K562 (cell line): ENCODE measurements at regions not wholly inside any gene's neighbourhood (a gene's known extent, or its start where the extent isn't known, plus 50 kb on each side); places are given as distances from the start of the nearest gene placed in this dataset.

Experiments used
- ATF3 ChIP-seq, 2 experiments: fragments of 450-650 bp in 1 of 2; sonication (generic) in 1 of 2; formaldehyde crosslinking in 1 of 2; IDR thresholded peaks in 1 of 2; conservative IDR thresholded peaks in 1 of 2; 2 replicates each; pipeline versions ENCODE4 v1.6.1 to v1.8.1; 2016 to 2023; ENCODE audit warnings: mild to moderate bottlenecking in 2 of 2, moderate library complexity in 2 of 2, inconsistent platforms in 1 of 2, missing genetic modification reagents in 1 of 2
- ATF7 ChIP-seq: fragments of 450-650 bp; IDR thresholded peaks from 2 replicates; pipeline ENCODE4 v1.7.1; 2014; ENCODE audit warnings: mild to moderate bottlenecking, moderate library complexity
- CEBPG ChIP-seq, 3 experiments: fragments of 200-800 bp in 1 of 3; sonication (Bioruptor generic) in 1 of 3; sonication (generic) in 1 of 3; formaldehyde crosslinking in 1 of 3; IDR thresholded peaks in 2 of 3; conservative IDR thresholded peaks in 1 of 3; 2 replicates each; pipeline versions ENCODE4 v1.6.1 to v1.8.0; 2016 to 2022; ENCODE audit warnings: missing compliant biosample characterization in 2 of 3, missing genetic modification characterization in 2 of 3, mild to moderate bottlenecking in 1 of 3, missing genetic modification reagents in 1 of 3
- CTBP1 ChIP-seq: fragments of 450-650 bp; IDR thresholded peaks from 2 replicates; pipeline ENCODE4 v1.6.1; 2016; ENCODE audit warnings: borderline replicate concordance
- CXXC5 ChIP-seq: fragments of 250-450 bp; sonication (Bioruptor Pico); IDR thresholded peaks from 2 replicates; pipeline ENCODE4 v1.8.0; 2022; ENCODE audit warnings: inconsistent platforms, mild to moderate bottlenecking, moderate library complexity
- EHMT2 ChIP-seq: fragments of 450-650 bp; IDR thresholded peaks from 2 replicates; pipeline ENCODE4 v1.6.1; 2018; ENCODE audit warnings: antibody characterized with exemption
- GABPA ChIP-seq: fragments of 200-800 bp; sonication (Bioruptor generic); conservative IDR thresholded peaks from 2 replicates; pipeline ENCODE4 v1.6.1; 2016; ENCODE audit warnings: low read depth, missing genetic modification characterization, missing compliant biosample characterization
- RAD51 ChIP-seq: fragments of 450-650 bp; IDR thresholded peaks from 2 replicates; pipeline ENCODE4 v1.7.1; 2016; ENCODE audit warnings: low read depth, mild to moderate bottlenecking, borderline replicate concordance
- USF2 ChIP-seq: sonication (generic); formaldehyde crosslinking; IDR thresholded peaks from 2 replicates; pipeline ENCODE4 v1.5.0; 2020; ENCODE audit warnings: missing genetic modification reagents
- TF ChIP-seq, protein P1 (sequence below): sonication (generic); formaldehyde crosslinking; IDR thresholded peaks from 2 replicates; pipeline ENCODE4 v1.9.0; 2022; ENCODE audit warnings: mild to moderate bottlenecking, missing genetic modification reagents

DNA sequence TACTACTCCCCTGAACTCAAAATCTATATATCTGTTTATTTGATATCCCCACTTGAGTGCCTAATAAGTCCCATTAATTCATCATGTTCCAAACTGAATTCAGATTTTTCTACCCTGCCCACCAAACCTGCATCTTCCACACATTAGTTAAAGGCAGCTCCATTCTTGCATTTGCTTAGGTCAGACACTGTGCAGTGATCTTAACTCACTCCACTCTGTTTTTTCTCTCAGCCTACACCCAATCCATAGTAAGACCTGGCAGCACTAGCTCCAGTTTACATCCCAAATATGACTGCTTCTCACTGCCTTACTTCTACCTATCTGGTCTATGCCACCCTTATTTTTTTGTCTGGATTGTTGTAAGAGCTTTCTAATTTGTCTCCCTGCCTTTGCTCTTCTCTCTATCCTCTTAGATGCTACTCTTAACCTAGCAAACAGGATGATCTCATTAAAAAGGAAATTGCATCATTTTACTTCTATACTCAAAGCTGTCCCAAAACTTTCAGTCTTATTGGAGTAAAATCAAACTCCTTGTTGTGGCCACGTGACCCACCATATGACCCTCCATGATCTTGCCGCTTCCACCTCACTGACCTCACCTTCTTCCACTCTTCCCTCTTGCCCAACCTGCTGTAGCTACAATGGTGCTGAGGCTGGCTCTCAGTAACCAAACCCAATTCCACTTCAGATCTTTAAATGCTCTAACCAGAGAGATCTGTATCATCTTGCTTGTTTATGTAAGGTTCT, 274.9 kb upstream of the FANCL start (continued):
- TF ChIP-seq ATF3 (IDR thresholded peaks at IDR 0.05) (peak; percentile 89), ATF3 (CRISPR knock-in tag; conservative IDR thresholded peaks at IDR 0.05) (no peak), ATF7 (peak; percentile 73; the same call in 1 of the 2 replicates), EHMT2 (peak; percentile 43; the same call in 1 of the 2 replicates), USF2 (peak; percentile 73), RAD51 (peak; percentile 75), GABPA (tag) (peak; percentile 26; the same call in 1 of the 2 replicates), CXXC5 (CRISPR knock-in tag) (0 out of 2 replicates have a peak, but pooled peaks have one; percentile 20), CTBP1 (0 out of 2 replicates have a peak, but pooled peaks have one; percentile 21), CEBPG (CRISPR knock-in tag; IDR thresholded peaks at IDR 0.05) (peak; percentile 65; the same call in 1 of the 2 replicates), CEBPG (tag; conservative IDR thresholded peaks at IDR 0.05 in 1 of 2, IDR thresholded peaks at IDR 0.05 in 1 of 2) (peak; percentile 84 to 94)
- TF ChIP-seq, protein P1, sequence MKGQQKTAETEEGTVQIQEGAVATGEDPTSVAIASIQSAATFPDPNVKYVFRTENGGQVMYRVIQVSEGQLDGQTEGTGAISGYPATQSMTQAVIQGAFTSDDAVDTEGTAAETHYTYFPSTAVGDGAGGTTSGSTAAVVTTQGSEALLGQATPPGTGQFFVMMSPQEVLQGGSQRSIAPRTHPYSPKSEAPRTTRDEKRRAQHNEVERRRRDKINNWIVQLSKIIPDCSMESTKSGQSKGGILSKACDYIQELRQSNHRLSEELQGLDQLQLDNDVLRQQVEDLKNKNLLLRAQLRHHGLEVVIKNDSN (CRISPR knock-in tag): peak; percentile 48; the same call in 1 of the 2 replicates
- TF ChIP-seq, all 486 proteins: peak for 17
